ENCODE measurements at regions not wholly inside any gene's neighbourhood (a gene's known extent, or its start where the extent isn't known, plus 50 kb on each side); places are given as distances from the start of the nearest gene placed in this dataset.
"Not testable (repeated sequence)": the region's sequence is repeated elsewhere in the genome, so short reads cannot be mapped to it uniquely, and the experiment has no call there.

- DNase-seq (ENCODE audit: low read depth, low spot score) = peak; percentile 44
Measured at GRCh38 chr21:34219334-34220060, 144.3 kb upstream of the KCNE2 start.

GRCh38 chr21:34220556-34221195 is 143.1 kb upstream of the KCNE2 start:
- DNase-seq (ENCODE audit: low read depth, low spot score) = no peak

GRCh38 chr21:34221331-34222030 is 142.3 kb upstream of the KCNE2 start:
- peak; percentile 52 for DNase-seq (ENCODE audit: low read depth, low spot score)

- no peak for DNase-seq (ENCODE audit: low read depth, low spot score)
Measured at GRCh38 chr21:34222031-34222335, 141.8 kb upstream of the KCNE2 start.

GRCh38 chr21:34223376-34223775 is 140.4 kb upstream of the KCNE2 start:
- DNase-seq (ENCODE audit: low read depth, low spot score) = no peak

GRCh38 chr21:34227386-34227852 is 136.4 kb upstream of the KCNE2 start:
- DNase-seq (ENCODE audit: low read depth, low spot score) = peak; percentile 91

GRCh38 chr21:34228792-34229191 is 135.0 kb upstream of the KCNE2 start:
- no peak for DNase-seq (ENCODE audit: low read depth, low spot score)

GRCh38 chr21:34229353-34229752 is 134.5 kb upstream of the KCNE2 start:
- no peak for DNase-seq (ENCODE audit: low read depth, low spot score)

- DNase-seq (ENCODE audit: low read depth, low spot score) = not testable (repeated sequence)
Measured at GRCh38 chr21:34233741-34234140, 130.1 kb upstream of the KCNE2 start.

- peak; percentile 27 for DNase-seq (ENCODE audit: low read depth, low spot score)
Measured at GRCh38 chr21:34235514-34235913, 128.3 kb upstream of the KCNE2 start.

GRCh38 chr21:34242973-34243372 is 120.8 kb upstream of the KCNE2 start:
- no peak for DNase-seq (ENCODE audit: low read depth, low spot score)

GRCh38 chr21:34243562-34243961 is 120.2 kb upstream of the KCNE2 start:
- no peak for DNase-seq (ENCODE audit: low read depth, low spot score)

GRCh38 chr21:34252751-34253150 is 111.1 kb upstream of the KCNE2 start:
- no peak for DNase-seq (ENCODE audit: low read depth, low spot score)

GRCh38 chr21:34255073-34255472 is 108.7 kb upstream of the KCNE2 start:
- no peak for DNase-seq (ENCODE audit: low read depth, low spot score)

GRCh38 chr21:34260277-34261008 is 103.4 kb upstream of the KCNE2 start:
- DNase-seq (ENCODE audit: low read depth, low spot score) = no peak

GRCh38 chr21:34261841-34262468 is 101.9 kb upstream of the KCNE2 start:
- DNase-seq (ENCODE audit: low read depth, low spot score) = no peak

- peak; percentile 3 for DNase-seq (ENCODE audit: low read depth, low spot score)
Measured at GRCh38 chr21:34262469-34262845, 101.3 kb upstream of the KCNE2 start.

GRCh38 chr21:34263629-34264028 is 100.2 kb upstream of the KCNE2 start:
- DNase-seq (ENCODE audit: low read depth, low spot score) = no peak

GRCh38 chr21:34266351-34266750 is 97.5 kb upstream of the KCNE2 start:
- no peak for DNase-seq (ENCODE audit: low read depth, low spot score)

GRCh38 chr21:34268493-34268892 is 95.3 kb upstream of the KCNE2 start:
- no peak for DNase-seq (ENCODE audit: low read depth, low spot score)

- DNase-seq (ENCODE audit: low read depth, low spot score) = no peak
Measured at GRCh38 chr21:34270411-34270810, 93.4 kb upstream of the KCNE2 start.
